CD1c-positive myeloid dendritic cell (primary cell): ENCODE measurements at regions not wholly inside any gene's neighbourhood (a gene's known extent, or its start where the extent isn't known, plus 50 kb on each side); places are given as distances from the start of the nearest gene placed in this dataset.
"Not testable (repeated sequence)": the region's sequence is repeated elsewhere in the genome, so short reads cannot be mapped to it uniquely, and the experiment has no call there.

Experiments used
- DNase-seq: peaks from one replicate; pipeline ENCODE4 v3.0.0-alpha.2; 2016; ENCODE audit errors: extremely low spot score

DNA sequence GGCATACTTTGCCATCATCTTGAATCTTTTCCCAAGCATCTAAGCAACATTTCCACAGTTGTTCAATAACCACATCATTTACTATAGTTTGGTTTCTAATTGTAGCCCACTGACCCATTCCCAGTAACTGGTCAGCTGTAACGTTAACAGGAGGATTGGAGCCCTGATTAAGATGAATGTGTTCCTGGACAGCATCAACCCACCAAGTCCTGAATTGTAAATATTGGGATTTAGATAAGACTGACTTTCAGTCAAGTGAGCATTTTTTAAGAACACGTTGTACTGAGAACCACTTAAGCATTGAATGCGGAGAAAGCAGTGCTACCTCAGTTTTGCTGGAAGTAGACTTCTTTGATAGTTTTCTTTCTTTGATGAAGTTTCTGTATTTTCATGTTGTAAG, 53.3 kb upstream of the ARL4D start:
- not testable (repeated sequence) for DNase-seq

DNA sequence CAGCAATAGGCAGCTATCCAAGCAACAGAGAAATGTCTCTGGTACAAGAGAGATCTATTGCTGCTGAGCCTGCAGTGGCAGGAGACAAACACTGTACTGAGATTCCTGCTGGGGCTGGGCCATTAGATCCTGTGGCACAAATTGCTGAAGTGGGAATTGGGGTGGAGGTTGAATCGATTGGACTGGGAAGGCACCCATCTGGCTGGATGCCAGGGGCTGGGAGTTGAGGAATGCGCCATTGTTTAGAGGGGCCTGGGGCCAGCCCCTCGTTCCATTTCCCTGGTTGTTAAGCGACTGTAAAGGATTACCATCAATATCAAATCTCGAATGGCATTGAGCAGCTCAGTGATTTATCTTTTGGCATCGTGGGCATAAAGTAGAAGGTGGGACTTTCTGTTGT, 54.1 kb upstream of the ARL4D start:
- no peak for DNase-seq

DNA sequence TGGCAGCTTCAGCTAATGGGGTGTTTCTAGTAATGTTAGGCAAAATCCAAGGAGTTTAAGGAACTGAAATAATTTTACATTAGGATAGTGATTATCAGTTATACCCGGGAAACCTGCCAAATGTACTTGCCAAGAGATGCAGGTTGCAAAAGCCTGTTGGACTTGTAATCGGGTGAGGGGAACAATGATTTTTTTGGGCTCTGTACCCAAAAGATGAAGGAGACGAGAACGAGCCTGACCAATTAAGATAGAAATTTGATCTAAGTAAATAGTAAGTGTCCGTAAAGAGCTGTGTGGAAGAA, 56.3 kb upstream of the ARL4D start:
- no peak for DNase-seq

DNA sequence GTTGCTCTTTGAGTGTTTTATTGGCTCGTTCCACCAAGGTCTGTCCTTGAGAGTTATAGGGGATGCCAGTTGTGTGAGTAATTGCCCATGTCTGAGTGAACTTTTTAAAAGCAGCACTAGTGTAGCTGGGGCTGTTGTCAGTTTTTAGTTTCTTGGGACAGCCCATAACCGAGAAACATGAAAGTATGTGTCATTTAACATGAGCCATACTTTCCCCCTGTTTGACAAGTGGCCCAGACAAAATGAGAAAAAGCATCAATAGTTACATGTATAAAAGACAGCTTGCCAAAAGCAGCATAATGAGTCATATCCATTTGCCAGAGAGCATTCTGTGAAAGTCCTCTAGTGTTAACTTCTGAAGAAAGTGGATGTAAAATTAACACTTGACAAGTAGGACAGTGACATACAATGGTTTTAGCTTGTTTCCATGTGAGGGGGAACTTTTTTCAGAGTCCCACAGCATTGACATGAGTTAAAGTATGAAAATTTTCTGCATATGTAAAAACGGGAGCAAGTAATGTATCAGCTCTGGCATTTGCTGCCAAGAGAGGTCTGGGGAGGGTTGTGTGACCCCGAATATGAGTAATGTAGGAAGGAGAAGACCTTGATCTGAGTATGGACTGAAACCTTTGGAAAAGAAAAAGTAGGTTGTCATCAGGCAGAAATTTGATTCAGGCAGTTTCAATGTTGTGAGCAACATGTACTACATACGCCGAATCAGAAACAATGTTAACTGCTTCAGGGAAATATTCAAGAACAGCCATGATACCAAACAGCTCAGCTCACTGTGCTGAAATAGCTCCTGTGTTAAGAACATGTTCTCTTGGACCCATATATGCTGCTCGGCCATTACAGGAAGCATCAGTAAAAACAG, 56.8 kb upstream of the ARL4D start:
- DNase-seq: no peak

DNA sequence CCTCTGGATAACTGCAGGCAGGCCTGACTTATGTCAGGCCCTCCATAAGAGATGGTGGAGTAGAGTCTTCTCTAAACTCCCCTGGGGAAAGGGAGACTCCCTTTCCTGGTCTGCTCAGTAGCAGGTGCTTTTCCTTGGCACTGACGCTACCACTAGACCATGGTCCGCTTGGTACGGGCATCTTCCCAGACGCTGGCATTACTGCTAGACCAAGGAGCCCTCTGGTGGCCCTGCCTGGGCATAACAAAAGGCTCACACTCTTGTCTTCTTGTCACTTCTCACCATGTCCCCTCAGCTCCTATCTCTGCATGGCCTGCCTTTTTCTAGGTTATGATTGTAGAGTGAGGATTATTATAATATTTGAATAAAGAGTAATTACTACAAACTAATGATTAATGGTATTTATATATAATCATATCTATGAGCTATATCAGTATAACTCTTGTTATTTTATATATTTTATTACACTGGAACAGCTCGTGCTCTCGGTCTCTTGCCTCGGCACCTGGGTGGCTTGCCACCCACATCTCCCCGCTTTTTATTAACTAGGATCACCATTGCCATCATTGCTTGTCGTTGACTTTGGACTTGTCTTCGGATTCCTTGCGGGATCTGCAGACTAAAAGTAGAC, 59.8 kb upstream of the ARL4D start:
- DNase-seq: peak; percentile 58

DNA sequence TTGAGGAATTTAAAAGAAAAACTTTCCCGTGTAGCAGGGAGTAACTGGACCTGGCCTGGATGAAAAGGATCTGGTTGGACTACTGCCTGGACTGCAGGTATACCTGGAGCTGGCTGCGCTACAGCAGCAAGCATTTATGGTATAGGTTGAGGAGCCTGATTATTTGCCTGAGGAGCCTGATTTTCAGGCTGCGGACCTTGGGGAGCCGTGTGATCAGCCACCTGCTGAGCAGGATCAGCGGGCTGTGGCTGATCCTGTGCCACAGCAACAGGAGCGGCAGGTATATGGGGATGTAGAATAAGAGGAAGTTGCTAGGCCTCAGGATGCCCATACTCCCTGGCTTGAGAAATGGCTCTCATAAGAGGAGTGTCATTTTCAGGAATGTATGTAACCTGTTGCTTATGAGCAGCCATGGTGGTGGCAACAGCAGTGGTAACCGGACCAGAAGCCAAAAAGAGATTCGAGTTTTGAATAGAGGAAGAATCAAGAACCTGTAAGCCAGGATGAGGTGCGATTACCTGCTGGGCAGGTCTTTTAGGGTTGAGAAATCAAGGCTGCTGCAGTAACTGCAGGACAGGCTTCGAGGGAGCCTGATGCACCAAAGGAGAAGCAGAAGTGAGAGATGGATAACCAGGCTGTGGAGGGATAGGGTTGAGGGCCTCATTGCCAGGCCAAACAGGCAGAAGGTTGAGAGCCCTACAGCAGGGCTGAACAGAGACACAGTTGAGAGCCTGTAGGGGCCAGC, 60.9 kb upstream of the ARL4D start:
- no peak for DNase-seq

DNA sequence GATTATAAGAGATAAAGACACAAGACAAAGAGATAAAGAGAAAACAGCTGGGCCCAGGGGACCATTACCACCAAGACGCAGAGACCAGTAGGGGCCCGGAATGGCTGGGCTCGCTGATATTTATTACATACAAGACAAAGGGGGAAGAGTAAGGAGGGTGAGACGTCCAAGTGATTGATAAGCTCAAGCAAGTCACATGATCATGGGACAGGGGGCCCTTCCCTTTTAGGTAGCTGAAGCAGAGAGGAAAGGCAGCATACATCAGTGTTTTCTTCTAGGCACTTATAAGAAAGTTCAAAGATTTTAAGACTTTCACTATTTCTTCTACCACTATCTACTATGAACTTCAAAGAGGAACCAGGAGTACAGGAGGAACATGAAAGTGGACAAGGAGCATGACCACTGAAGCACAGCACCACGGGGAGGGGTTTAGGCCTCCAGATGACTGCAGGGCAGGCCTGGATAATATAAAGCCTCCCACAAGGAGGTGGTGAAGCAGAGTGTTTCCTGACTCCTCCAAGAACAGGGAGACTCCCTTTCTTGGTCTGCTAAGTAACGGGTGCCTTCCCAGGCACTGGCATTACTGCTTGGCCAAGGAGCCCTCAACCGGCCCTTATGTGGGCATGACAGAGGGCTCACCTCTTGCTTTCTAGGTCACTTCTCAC, 63.9 kb upstream of the ARL4D start:
- peak; percentile 10 for DNase-seq

DNA sequence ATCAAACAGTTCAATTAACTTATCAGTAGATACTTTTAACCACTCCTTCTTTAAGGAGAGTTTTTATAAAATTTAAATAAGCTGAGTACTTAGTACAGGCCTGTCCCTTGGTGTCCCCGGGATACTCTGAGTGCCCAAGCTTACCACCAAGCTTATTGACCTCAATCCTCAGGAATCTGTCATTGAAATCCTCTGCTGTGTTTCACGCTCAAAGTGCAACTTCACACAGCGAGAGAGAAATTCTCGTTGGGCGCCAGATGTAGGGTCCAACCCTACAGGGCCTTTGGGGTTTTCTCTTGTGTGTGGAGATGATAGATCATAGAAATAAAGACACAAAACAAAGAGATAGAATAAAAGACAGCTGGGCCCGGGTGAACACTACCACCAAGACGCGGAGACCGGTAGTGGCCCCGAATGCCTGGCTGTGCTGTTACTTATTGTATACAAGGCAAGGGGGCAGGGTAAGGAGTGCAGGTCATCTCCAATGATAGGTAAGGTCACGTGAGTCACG, 65.3 kb upstream of the ARL4D start:
- no peak for DNase-seq

DNA sequence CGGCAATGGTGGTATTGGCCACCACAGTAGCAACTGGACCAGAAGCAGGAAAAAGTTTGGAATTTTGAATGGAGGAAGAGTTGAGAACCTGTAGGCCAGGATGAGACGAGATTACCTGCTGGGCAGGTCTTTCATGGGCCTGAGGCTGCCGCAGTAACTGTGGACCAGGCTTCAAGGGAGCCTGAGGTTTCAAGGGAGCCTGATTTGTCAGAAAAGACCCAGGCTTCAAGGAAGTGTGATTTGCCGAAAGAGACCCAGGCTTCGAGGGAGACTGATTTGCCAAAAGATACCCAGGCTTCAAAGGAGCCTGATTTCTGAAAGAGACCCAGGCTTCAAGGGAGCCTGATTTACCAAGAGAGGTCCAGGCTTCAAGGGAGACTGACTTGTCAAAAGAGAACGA, 66.6 kb upstream of the ARL4D start:
- no peak for DNase-seq

DNA sequence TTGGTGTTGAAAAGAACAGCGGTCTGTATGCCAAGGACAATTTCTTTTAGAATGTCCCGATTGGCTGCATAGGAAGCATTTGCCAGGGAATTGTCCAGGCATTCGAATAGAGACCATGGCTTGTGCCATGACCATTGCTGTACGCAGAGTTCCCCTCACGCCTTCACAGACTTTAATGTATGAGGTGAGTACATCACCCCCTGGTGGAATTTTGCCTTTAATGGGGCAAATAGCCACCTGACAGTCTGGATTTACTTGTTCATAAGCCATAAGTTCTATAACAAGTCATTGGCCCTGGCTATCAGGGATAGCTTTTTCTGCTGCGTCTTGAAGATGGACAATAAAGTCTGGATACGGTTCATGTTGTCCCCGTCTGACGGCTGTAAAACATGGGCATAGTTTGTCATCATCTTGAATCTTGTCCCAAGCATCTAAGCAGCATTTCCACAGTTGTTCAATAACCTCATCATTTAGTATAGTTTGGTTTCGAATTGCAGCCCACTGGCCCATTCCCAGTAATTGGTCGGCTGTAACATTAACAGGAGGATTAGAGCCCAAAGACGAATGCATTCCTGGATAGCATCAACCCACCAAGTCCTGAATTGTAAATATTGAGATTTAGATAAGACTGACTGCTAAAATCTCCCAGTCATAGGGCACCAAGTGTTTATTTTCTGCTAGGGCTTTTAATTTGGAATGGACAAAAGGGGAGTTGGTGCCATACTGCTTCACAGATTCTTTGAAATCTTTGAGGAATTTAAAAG, 67.7 kb upstream of the ARL4D start:
- no peak for DNase-seq

DNA sequence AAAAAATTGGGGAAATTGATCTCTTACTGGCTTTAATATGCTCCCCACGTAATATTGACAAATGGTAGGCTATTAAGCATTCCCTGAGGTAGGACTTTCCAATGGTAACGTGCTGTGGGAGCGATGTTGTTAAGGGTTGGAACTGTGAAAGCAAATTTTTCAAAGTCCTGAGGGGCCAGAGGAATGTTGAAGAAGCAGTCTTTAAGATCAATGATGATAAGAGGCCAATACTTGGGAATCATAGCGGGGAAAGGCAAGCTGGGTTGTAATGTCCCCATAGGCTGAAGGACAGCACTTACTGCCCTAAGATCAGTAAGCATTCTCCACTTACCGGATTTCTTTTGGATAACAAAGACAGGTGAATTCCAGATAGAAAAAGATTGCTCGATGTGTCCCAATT, 69.6 kb upstream of the ARL4D start:
- DNase-seq: no peak

DNA sequence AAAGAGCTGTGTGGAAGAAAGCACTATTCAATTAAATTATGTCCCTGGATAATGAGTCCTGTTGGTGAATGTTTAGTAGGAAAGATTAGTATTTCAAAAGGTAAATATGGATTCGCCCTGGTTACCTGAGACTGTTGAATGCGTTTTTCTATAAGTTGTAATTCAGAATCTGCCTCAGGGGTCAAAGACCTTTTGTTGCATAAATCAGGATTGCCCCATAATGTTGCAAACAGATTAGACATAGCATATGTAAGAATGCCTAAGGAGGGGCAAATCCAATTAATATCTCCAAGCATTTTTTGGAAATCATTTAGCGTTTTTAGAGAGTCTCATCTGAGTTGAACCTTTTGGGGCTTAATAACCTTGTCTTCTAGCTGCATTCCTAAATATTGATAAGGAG, 70.1 kb upstream of the ARL4D start:
- DNase-seq: no peak

DNA sequence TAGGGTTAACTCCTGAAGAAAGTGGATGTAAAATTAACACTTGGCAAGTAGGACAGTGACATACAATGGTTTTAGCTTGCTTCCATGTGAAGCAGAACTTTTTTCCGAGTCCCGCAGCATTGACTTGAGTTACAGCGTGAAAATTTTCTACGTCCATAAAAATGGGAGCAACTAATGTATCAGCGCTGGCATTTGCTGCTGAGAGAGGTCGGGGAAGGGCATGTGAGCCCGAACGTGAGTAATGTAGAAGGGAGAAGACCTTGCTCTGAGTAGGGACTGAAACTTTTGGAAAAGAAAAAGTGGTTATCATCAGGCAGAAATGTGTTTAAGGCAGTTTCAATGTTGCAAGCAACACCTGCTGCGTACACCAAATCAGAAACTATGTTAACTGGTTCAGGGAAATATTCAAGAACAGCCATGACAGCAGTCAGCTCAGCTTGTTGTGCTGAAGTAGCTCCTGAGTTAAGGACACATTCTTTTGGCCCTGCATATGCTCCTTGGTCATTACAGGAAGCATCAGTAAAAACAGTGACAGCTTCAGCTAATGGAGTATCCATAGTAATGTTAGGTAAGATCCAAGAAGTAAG, 70.9 kb upstream of the ARL4D start:
- DNase-seq: no peak

DNA sequence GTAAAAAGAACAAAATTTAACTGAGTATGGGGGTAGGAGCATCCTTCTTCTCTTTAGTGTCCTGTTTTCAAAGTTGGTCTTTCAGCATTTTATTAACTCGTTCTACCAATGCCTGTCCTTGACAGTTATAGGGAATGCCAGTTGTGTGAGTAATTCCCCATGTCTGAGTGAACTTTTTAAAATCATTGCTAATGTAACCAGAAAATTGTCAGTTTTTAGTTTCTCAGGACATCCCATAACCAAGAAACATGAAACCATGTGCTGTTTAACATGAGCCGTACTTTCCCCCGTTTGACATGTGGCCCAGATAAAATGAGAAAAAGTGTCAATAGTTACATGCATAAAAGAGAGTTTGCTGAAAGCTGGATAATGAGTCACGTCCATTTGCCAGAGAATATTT, 71.4 kb upstream of the ARL4D start:
- DNase-seq: no peak

DNA sequence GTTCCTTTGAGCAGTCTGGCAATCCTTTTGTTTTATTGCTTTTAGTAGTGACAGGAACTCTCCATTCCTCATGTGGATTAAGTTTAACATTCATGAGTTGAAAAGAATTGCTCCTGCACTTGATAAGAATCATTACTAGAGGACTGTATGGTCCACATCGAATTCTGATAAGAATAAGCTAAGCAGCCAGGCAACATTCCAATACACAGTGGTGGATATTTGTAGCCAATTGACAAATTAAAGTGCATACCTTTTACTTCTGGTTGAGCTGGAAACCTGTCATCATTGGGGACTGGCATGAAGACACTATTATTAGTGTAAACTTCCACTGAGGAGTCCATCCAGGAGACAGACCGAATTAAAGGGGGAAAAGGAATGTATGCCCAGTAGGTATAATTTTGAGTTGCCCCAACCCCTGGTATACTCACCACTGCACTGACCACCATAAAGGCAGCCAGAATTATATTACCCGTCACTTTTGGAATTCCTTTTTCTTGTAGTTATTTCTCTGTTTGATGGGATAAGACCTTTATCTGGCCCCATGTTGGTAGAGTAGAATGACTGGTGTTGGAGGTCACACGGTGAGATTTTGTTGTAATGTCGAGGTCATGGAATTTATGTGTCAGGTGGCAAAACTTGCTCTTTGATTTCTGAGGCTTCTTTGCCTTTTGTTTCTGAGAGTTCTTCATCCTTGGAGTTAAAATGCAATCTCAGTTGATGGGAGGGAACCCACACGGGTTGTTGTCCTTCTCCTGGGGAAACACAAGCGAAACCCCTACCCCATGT, 72.1 kb upstream of the ARL4D start:
- no peak for DNase-seq

DNA sequence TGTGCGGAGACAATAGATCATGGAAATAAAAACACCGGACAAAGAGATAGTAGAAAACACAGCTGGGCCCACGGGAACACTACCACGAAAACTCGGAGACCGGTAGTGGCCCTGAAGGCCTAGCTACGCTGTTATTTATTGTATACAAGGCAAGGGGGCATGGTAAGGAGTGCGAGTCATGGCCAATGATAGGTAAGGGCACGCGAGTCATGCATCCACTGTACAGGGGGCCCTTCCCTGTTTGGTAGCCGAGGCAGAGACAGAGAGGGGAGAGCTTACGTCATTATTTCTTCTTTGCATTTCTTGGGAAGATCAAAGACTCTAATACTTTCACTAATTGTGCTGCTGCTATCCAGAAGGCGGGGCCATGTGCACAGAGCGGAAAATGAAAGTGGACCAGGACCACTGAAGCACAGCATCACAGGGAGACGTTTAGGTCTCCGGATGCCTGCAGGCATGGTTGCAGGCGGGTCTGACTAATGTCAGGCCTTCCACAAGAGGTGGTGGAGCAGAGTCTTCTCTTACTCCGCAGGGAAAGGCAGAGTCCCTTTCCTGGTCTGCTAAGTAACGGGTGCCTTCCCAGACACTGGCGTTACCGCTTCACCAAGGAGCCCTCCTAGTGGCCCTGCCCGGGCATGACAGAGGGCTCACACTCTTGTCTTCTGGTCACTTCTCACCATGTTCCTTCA, 74.4 kb upstream of the ARL4D start:
- no peak for DNase-seq

DNA sequence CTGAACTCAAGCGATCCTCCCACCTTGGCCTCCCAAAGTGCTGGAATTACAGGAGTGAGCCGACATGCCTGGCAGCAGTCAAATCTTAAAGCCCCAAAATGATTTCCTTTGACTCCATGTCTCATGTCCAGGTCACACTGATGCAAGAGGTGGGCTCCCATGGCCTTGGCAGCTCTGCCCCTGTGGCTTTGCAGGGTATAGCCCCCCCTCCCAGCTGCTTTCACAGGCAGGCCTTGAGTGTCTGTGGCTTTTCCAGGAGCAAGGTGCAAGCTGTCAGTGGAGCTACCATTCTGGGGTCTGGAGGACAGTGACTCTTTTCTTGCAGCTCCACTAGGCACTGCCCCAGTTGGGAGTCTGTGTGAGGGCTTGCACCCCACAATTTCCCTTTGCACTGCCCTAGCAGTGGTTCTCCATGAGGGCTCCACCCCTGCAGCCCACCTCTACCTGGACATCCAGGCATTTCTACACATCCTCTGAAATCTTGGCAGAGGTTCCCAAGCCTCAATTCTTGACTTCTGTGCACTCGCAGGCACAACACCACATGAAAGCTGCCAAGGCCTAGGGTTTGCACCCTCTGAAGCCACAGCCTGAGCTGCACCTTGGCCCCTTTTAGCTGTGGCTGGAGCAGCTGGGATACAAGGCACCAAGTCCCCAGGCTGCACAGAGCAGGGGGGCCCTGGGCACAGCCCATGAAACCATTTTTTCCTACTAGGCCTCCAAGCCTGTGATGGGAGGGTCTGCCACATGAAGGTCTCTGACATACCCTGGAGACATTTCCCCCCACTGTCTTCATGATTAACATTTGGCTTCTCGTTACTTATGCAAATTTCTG, 79.3 kb upstream of the ARL4D start:
- DNase-seq: no peak

DNA sequence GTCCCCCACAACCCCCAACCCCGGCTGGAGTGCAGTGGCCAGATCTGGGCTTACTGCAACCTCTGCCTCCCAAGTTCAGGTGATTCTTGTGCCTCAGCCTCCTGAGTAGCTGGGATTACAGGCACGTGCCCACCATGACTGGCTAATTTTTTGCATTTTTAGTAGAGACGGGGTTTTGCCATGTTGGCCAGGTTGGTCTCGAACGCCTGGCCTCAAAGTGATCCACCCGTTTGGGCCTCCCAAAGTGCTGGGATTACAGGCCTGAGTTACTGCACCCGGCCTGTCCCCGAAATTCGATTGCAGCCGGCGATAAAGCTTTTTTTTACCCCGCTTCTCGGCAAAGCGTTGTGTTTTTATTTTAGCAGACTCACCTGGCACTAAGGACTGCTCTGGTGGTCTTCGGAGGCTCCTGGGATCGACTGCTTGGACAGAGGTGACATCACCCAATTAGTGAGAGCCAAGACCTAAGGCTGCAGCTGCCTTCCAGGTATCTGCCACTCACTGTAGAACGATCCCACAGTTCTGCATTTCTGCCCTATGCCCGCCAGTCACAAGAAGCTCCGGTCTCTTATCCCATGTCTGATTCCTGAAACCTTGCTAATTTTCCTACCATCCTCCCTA, 82.2 kb upstream of the ARL4D start:
- DNase-seq: peak; percentile 60
